GM12878 (cell line): ENCODE measurements at regions not wholly inside any gene's neighbourhood (a gene's known extent, or its start where the extent isn't known, plus 50 kb on each side); places are given as distances from the start of the nearest gene placed in this dataset.

Experiments used
- ATAC-seq: fragments of 200-7000 bp; cut with Tn5 transposase; 3 replicates; pipeline ENCODE4 v1.9.1; 2020; ENCODE audit warnings: mild to moderate bottlenecking, moderate library complexity
- BruUV-seq: library from RNA; stranded (reverse); fragments of 400-500 nt; replicated peaks from 2 replicates; lab custom pipeline; 2021; lab: Mats Ljungman, UMichigan
- CTCF ChIA-PET: fragments of 300-600 bp; sonication (Branson Sonifier 250); formaldehyde crosslinking; extraction: SDS; loops from one replicate; lab custom pipeline; 2021; ENCODE audit warnings: inconsistent platforms; lab: Yijun Ruan, JAX
- POLR2A ChIA-PET: fragments of 350-600 bp; formaldehyde crosslinking; extraction: SDS; loops from one replicate; lab custom pipeline; 2021; ENCODE audit warnings: inconsistent platforms; lab: Charles Lee
- RAD21 ChIA-PET: fragments of 300-600 bp; sonication (Branson Sonifier 250); formaldehyde crosslinking; loops from one replicate; lab custom pipeline; 2023; ENCODE audit warnings: antibody characterized with exemption; ENCODE audit not compliant: unreplicated experiment; lab: Charles Lee
- SMC1A ChIA-PET: fragments of 300-600 bp; sonication (Branson Sonifier 250); formaldehyde crosslinking; loops from one replicate; lab custom pipeline; 2023; ENCODE audit not compliant: unreplicated experiment, uncharacterized antibody; lab: Charles Lee
- DNase-seq: peaks from one replicate; pipeline ENCODE4 v3.0.0-alpha.2; 2011; ENCODE audit warnings: low read depth, low spot score
- FAIRE-seq: peaks from 3 replicates; lab custom pipeline; 2011; peaks lifted over from hg19 to GRCh38; lab: Jason Lieb, UNC
- H2AFZ ChIP-seq: 2 replicates; pipeline ENCODE4 v1.6.0; 2011; ENCODE audit warnings: low read depth, low read length, control low read depth; ENCODE audit not compliant: control insufficient read depth
- H3K27ac ChIP-seq: 2 replicates; pipeline ENCODE4 v1.5.1; 2011; ENCODE audit warnings: control low read depth; ENCODE audit not compliant: control insufficient read depth, insufficient read depth
- H3K27me3 ChIP-seq, 2 experiments: replicated peaks in 1 of 2; 2 replicates each; pipeline versions ENCODE4 v1.6.0 to v1.6.1; 2011; ENCODE audit warnings: low read length in 1 of 2; ENCODE audit not compliant: control insufficient read depth in 2 of 2, insufficient read depth in 2 of 2
- H3K36me3 ChIP-seq, 2 experiments: 2 replicates each; pipeline ENCODE4 v1.5.1; 2011; ENCODE audit warnings: low read length in 1 of 2; ENCODE audit not compliant: control insufficient read depth in 2 of 2, insufficient read depth in 2 of 2
- H3K4me1 ChIP-seq: 2 replicates; pipeline ENCODE4 v1.6.1; 2011; ENCODE audit warnings: mild to moderate bottlenecking, low read length, moderate library complexity, mixed read lengths; ENCODE audit not compliant: control insufficient read depth, insufficient read depth
- H3K4me2 ChIP-seq: 2 replicates; pipeline ENCODE4 v1.6.0; 2011; ENCODE audit warnings: control low read depth; ENCODE audit not compliant: control insufficient read depth, insufficient read depth
- H3K4me3 ChIP-seq: fragments of 200-600 bp; sonication (generic); 2 replicates; pipeline ENCODE4 v1.5.1; 2016
- H3K79me2 ChIP-seq: 2 replicates; pipeline ENCODE4 v1.6.0; 2011; ENCODE audit warnings: low read length; ENCODE audit not compliant: control insufficient read depth, insufficient read depth
- H3K9ac ChIP-seq: 2 replicates; pipeline ENCODE4 v1.8.0; 2011; ENCODE audit warnings: low read length, control low read depth, mixed read lengths; ENCODE audit not compliant: control insufficient read depth, insufficient read depth
- H3K9me3 ChIP-seq: replicated peaks from 3 replicates; pipeline ENCODE4 v1.5.1; 2011; ENCODE audit warnings: mild to moderate bottlenecking, low read length; ENCODE audit not compliant: control insufficient read depth, insufficient read depth
- H4K20me1 ChIP-seq: 2 replicates; pipeline ENCODE4 v1.6.0; 2011; ENCODE audit not compliant: control insufficient read depth, insufficient read depth
- FOXM1 ChIP-seq: IDR thresholded peaks from 2 replicates; pipeline ENCODE4 v1.6.1; 2012; ENCODE audit warnings: low read depth, mild to moderate bottlenecking, inconsistent platforms, low read length, moderate library complexity
- GABPA ChIP-seq: IDR thresholded peaks from 2 replicates; pipeline ENCODE4 v1.6.1; 2014; ENCODE audit warnings: antibody characterized with exemption, low read depth, mild to moderate bottlenecking, inconsistent platforms
- IRF4 ChIP-seq: IDR thresholded peaks from 2 replicates; pipeline ENCODE4 v1.6.1; 2011; ENCODE audit warnings: low read depth, low read length
- JUND ChIP-seq: IDR thresholded peaks from 2 replicates; pipeline ENCODE4 v1.6.1; 2012; ENCODE audit warnings: low read depth, mild to moderate bottlenecking, low read length, improper control_type of control experiment, moderate library complexity
- NR2F1 ChIP-seq: fragments of 450-650 bp; conservative IDR thresholded peaks from 2 replicates; pipeline ENCODE4 v1.6.1; 2017; ENCODE audit warnings: mild to moderate bottlenecking
- POU2F2 ChIP-seq: IDR thresholded peaks from 3 replicates; pipeline ENCODE4 v1.6.1; 2011; ENCODE audit warnings: low read depth, mild to moderate bottlenecking, low read length, borderline replicate concordance
- SMC3 ChIP-seq: IDR thresholded peaks from 2 replicates; pipeline ENCODE4 v1.6.1; 2011; ENCODE audit warnings: low read length, improper control_type of control experiment, borderline replicate concordance
- SREBF1 ChIP-seq: IDR thresholded peaks from 2 replicates; pipeline ENCODE4 v1.6.1; 2012; ENCODE audit warnings: mild to moderate bottlenecking, low read length
- ZSCAN29 ChIP-seq: fragments of 450-650 bp; IDR thresholded peaks from 2 replicates; pipeline ENCODE4 v1.6.1; 2017; ENCODE audit warnings: mild to moderate bottlenecking, moderate library complexity
- WGBS: methylation state at CpG from one replicate; pipeline ENCODE4 v1.1.6; 2016; ENCODE audit warnings: low lambda C conversion rate; ENCODE audit not compliant: insufficient replicate concordance, insufficient coverage; ENCODE audit errors: missing lambda C conversion rate; 5-methylcytosine and 5-hydroxymethylcytosine counted together
- in situ Hi-C: fragments of 300-500 bp; cut with MboI; formaldehyde crosslinking; loops from 9 replicates; pipeline ENCODE4 v1.14.3; 2018; ENCODE audit warnings: mixed read lengths
- intact Hi-C: fragments of 100-400 bp; cut with micrococcal nuclease; formaldehyde crosslinking; loops from one replicate; pipeline ENCODE4 v1.14.2; 2022; ENCODE audit not compliant: unreplicated experiment
- TF ChIP-seq, protein P1 (sequence below), 3 experiments: IDR thresholded peaks in 2 of 3; conservative IDR thresholded peaks in 1 of 3; 2 replicates each; pipeline ENCODE4 v1.5.1; 2011; ENCODE audit warnings: low read depth in 3 of 3, low read length in 3 of 3, mild to moderate bottlenecking in 3 of 3, control low read depth in 2 of 3, moderate library complexity in 2 of 3, inconsistent platforms in 1 of 3, mixed read lengths in 1 of 3; ENCODE audit not compliant: control insufficient read depth in 2 of 3, insufficient read depth in 1 of 3; ENCODE audit errors: extremely low read depth in 1 of 3

DNA sequence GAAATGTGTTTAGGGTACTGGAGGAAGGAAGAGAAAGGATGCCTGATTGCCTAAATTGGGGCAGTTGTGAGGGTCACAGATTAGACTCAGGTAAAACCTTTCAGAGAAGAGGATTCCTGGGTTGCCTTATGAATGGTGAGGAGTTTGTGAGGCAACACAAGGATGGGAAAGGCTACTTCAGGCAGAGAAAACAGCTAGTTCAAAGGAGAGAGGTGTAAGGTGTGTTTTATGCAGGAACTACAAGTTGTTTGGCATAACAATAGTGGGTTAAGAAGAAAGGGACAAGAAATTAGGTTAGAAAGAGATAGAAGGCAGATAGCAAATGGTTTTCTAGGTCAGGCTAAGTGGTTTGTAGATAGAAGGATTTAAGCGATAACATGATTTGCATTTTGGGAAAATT is 75.1 kb upstream of the PGRMC2 start:
- no peaks in the 10 kb centered on the region for H3K4me1 ChIP-seq
- no TSS peak for BruUV-seq
- ChIA-PET POLR2A (no interaction called here), SMC1A (no interaction called here), CTCF (no interaction called here), RAD21 (no interaction called here)
- TF ChIP-seq, protein P1, sequence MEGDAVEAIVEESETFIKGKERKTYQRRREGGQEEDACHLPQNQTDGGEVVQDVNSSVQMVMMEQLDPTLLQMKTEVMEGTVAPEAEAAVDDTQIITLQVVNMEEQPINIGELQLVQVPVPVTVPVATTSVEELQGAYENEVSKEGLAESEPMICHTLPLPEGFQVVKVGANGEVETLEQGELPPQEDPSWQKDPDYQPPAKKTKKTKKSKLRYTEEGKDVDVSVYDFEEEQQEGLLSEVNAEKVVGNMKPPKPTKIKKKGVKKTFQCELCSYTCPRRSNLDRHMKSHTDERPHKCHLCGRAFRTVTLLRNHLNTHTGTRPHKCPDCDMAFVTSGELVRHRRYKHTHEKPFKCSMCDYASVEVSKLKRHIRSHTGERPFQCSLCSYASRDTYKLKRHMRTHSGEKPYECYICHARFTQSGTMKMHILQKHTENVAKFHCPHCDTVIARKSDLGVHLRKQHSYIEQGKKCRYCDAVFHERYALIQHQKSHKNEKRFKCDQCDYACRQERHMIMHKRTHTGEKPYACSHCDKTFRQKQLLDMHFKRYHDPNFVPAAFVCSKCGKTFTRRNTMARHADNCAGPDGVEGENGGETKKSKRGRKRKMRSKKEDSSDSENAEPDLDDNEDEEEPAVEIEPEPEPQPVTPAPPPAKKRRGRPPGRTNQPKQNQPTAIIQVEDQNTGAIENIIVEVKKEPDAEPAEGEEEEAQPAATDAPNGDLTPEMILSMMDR (IDR thresholded peaks at IDR 0.05 in 2 of 3, conservative IDR thresholded peaks at IDR 0.05 in 1 of 3; ENCODE audit: control insufficient read depth in 2 of 3, extremely low read depth in 1 of 3, insufficient read depth in 1 of 3, low read depth in 3 of 3, low read length in 3 of 3): no peak
- TF ChIP-seq SMC3 (no peak), FOXM1 (no peak), NR2F1 (no peak), GABPA (no peak), IRF4 (no peak), SREBF1 (no peak), POU2F2 (no peak), ZSCAN29 (no peak), JUND (no peak)
- H3K79me2 ChIP-seq: no peaks in the 10 kb centered on the region
- FAIRE-seq: peak; percentile 57
- H4K20me1 ChIP-seq: no peaks in the 10 kb centered on the region
- intact Hi-C loops: no loop called here
- H3K36me3 ChIP-seq: no peaks in the 10 kb centered on the region
- DNase-seq: no peak
- no peak overlapping the region for H3K4me3 ChIP-seq
- H2AFZ ChIP-seq: no peak overlapping the region
- H3K4me2 ChIP-seq: no peak overlapping the region
- no peaks in the 10 kb centered on the region; the same call in 2 of the 3 replicates for H3K9me3 ChIP-seq
- no peak overlapping the region for H3K9ac ChIP-seq
- in situ Hi-C loops: no loop called here
- no peak for ATAC-seq
- H3K27me3 ChIP-seq: no peaks in the 10 kb centered on the region
- no peak overlapping the region for H3K27ac ChIP-seq
- WGBS: 100% methylated on average over 1 of the region's 1 CpG
